ENCODE measurements at regions not wholly inside any gene's neighbourhood (a gene's known extent, or its start where the extent isn't known, plus 50 kb on each side); places are given as distances from the start of the nearest gene placed in this dataset.

DNA sequence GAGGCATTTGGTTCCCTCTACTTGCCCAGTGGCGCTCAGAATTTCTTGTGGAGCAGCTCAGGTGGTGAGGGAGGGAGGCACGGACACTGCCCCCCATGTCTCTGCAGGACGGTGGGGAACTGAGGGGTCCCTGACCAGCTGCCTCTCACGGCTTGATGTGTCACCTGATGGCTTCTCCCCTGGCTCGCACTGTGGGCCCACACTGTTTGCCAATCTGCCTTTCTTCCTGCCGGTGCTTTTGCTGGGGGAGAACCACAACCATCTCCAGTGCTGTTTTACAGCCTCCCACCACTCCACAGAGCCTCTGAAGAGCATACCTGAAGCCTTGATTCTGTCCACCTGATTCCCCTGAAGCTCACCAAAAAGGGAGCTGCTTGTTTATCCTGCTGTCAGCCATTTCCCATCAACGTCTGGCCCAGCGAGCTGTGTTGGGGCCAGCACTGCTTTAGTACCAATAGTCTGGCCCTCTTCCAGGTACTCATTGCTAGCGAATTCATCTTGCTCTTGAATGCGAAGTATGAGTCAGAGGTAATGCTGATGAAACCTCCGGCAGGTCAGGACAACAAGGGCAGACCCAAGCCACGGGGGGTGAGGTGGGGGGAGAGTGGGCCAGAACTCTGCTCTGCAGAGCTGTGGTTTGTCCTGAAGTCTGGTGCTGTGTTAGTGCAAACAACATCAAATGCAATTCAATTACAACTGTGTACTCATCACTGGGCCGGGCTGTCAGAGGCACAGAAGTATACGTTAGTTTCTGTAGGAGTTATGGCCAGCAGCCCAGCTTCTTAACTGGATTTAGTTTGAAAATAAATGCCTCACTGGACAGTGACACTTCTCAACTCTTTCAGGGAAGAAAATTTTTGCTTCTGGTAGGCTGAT, 208.3 kb upstream of the JADE1 start (continued):
- TF ChIP-seq MAFF (IDR thresholded peaks at IDR 0.05; ENCODE audit: low read depth, low read length) (no peak), ZNF615 (CRISPR knock-in tag; IDR thresholded peaks at IDR 0.05; ENCODE audit: borderline replicate concordance) (no peak), HES4 (CRISPR knock-in tag; IDR thresholded peaks at IDR 0.05; ENCODE audit: borderline replicate concordance) (no peak), FOXK2 (IDR thresholded peaks at IDR 0.05) (peak; percentile 57; the same call in 1 of the 2 replicates), ZNF709 (CRISPR knock-in tag; IDR thresholded peaks at IDR 0.05) (0 out of 2 replicates have a peak, but pooled peaks have one; percentile 44), RARG (CRISPR knock-in tag; IDR thresholded peaks at IDR 0.05; ENCODE audit: low read depth) (no peak), EEA1 (CRISPR knock-in tag; IDR thresholded peaks at IDR 0.05; ENCODE audit: borderline replicate concordance) (no peak), PHF5A (CRISPR knock-in tag; IDR thresholded peaks at IDR 0.05; ENCODE audit: low read depth, unreplicated experiment) (peak; percentile 41), MTF1 (CRISPR knock-in tag; IDR thresholded peaks at IDR 0.05) (no peak), RNF2 (conservative IDR thresholded peaks at IDR 0.05; ENCODE audit: low read depth) (no peak), KMT2B (CRISPR knock-in tag; IDR thresholded peaks at IDR 0.05) (0 out of 2 replicates have a peak, but pooled peaks have one; percentile 57), ZNF383 (CRISPR knock-in tag; IDR thresholded peaks at IDR 0.05; ENCODE audit: borderline replicate concordance) (no peak), RORA (CRISPR knock-in tag; IDR thresholded peaks at IDR 0.05) (no peak), ZNF160 (CRISPR knock-in tag; IDR thresholded peaks at IDR 0.05) (0 out of 2 replicates have a peak, but pooled peaks have one; percentile 27), MED1 (CRISPR knock-in tag; IDR thresholded peaks at IDR 0.05) (peak; percentile 73), ZBTB8A (CRISPR knock-in tag; IDR thresholded peaks at IDR 0.05; ENCODE audit: borderline replicate concordance, low read depth) (no peak), FOXJ3 (CRISPR knock-in tag; IDR thresholded peaks at IDR 0.05; ENCODE audit: borderline replicate concordance) (peak; percentile 42; the same call in 1 of the 2 replicates), ZNF564 (CRISPR knock-in tag; IDR thresholded peaks at IDR 0.05) (no peak), TAF1 (CRISPR knock-in tag; IDR thresholded peaks at IDR 0.05) (0 out of 2 replicates have a peak, but pooled peaks have one; percentile 38)
- TF ChIP-seq, protein P1, sequence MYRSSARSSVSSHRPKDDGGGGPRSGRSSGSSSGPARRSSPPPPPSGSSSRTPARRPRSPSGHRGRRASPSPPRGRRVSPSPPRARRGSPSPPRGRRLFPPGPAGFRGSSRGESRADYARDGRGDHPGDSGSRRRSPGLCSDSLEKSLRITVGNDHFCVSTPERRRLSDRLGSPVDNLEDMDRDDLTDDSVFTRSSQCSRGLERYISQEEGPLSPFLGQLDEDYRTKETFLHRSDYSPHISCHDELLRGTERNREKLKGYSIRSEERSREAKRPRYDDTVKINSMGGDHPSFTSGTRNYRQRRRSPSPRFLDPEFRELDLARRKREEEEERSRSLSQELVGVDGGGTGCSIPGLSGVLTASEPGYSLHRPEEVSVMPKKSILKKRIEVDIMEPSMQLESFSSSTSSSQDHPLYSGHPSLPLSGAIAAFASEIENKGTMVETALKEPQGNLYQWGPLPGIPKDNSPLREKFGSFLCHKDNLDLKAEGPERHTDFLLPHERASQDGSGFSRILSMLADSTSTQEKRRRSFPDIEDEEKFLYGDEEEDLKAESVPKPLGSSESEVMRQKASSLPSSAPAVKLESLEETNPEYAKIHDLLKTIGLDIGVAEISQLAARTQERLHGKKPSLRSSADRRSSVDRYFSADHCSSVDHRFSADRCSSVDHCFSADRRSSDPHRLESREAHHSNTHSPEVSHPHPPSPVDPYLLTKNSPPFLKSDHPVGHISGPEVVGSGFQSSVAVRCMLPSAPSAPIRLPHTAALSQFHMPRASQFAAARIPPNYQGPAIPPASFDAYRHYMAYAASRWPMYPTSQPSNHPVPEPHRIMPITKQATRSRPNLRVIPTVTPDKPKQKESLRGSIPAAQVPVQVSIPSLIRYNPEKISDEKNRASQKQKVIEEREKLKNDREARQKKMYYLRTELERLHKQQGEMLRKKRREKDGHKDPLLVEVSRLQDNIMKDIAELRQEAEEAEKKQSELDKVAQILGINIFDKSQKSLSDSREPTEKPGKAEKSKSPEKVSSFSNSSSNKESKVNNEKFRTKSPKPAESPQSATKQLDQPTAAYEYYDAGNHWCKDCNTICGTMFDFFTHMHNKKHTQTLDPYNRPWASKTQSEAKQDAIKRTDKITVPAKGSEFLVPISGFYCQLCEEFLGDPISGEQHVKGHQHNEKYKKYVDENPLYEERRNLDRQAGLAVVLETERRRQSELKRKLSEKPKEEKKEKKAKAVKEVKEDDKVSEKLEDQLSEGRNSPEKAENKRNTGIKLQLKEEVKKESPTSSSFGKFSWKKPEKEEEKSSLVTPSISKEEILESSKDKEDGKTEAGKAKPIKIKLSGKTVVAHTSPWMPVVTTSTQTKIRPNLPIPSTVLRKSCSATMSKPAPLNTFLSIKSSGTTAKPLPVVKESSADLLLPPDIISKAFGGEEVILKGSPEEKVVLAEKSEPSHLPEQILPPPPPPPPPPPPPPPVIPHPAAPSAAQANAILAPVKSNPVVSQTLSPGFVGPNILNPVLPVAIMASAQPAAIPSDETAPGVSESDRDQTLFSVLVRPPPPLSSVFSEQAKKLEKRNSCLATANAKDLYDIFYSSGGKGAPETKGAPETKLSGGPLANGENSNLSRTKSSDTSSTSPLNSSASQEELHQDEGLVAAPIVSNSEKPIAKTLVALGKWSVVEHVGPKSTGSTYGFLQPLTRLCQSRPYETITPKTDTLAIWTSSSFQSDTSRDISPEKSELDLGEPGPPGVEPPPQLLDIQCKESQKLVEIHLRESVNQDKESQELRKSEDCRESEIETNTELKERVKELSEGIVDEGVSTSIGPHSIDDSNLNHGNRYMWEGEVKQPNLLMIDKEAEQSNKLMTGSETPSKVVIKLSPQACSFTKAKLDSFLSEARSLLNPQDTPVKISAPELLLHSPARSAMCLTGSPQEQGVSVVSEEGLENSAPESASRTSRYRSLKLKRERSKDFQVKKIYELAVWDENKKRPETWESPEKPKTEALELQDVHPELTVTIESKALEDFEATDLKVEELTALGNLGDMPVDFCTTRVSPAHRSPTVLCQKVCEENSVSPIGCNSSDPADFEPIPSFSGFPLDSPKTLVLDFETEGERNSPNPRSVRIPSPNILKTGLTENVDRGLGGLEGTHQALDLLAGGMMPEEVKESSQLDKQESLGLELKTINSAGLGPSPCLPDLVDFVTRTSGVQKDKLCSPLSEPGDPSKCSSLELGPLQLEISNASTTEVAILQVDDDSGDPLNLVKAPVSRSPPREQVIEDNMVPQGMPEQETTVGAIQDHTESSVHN (CRISPR knock-in tag; IDR thresholded peaks at IDR 0.05), result no peak
- TF ChIP-seq, protein P2, sequence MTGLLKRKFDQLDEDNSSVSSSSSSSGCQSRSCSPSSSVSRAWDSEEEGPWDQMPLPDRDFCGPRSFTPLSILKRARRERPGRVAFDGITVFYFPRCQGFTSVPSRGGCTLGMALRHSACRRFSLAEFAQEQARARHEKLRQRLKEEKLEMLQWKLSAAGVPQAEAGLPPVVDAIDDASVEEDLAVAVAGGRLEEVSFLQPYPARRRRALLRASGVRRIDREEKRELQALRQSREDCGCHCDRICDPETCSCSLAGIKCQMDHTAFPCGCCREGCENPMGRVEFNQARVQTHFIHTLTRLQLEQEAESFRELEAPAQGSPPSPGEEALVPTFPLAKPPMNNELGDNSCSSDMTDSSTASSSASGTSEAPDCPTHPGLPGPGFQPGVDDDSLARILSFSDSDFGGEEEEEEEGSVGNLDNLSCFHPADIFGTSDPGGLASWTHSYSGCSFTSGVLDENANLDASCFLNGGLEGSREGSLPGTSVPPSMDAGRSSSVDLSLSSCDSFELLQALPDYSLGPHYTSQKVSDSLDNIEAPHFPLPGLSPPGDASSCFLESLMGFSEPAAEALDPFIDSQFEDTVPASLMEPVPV (CRISPR knock-in tag; IDR thresholded peaks at IDR 0.05), result no peak

Measured in HepG2 (cell line).